H1 (cell line): ENCODE measurements at regions not wholly inside any gene's neighbourhood (a gene's known extent, or its start where the extent isn't known, plus 50 kb on each side); places are given as distances from the start of the nearest gene placed in this dataset.

ENCODE experiments used
- CTCF ChIA-PET: fragments of 300-600 bp; sonication (Branson Sonifier 250); formaldehyde crosslinking; loops from one replicate; lab custom pipeline; 2021; ENCODE audit not compliant: partially characterized antibody; lab: Charles Lee
- POLR2A ChIA-PET: fragments of 300-600 bp; sonication (Branson Sonifier 250); formaldehyde crosslinking; loops from one replicate; lab custom pipeline; 2021; ENCODE audit warnings: inconsistent platforms; ENCODE audit not compliant: partially characterized antibody; lab: Charles Lee
- DNase-seq, 2 experiments: peaks; one replicate each; pipeline versions ENCODE4 v3.0.0 to v3.0.0-alpha.2; 2010 to 2022; ENCODE audit warnings: low spot score in 2 of 2, low read depth in 1 of 2, mixed read lengths in 1 of 2
- FAIRE-seq: peaks from 2 replicates; lab custom pipeline; 2011; peaks lifted over from hg19 to GRCh38; lab: Jason Lieb, UNC
- H2AFZ ChIP-seq: 2 replicates; pipeline ENCODE4 v1.8.1; 2012; ENCODE audit warnings: low read length, inconsistent platforms
- H2AK5ac ChIP-seq: 2 replicates; pipeline ENCODE4 v1.6.1; 2013; ENCODE audit warnings: low read depth, low read length
- H2BK120ac ChIP-seq: replicated peaks from 2 replicates; pipeline ENCODE3; 2013; ENCODE audit warnings: low read depth, low read length, inconsistent platforms
- H2BK12ac ChIP-seq: 2 replicates; pipeline ENCODE4 v1.6.1; 2013; ENCODE audit warnings: low read depth, low read length
- H2BK15ac ChIP-seq: 2 replicates; pipeline ENCODE4 v1.6.1; 2013; ENCODE audit warnings: low read length
- H2BK20ac ChIP-seq: 2 replicates; pipeline ENCODE4 v1.6.1; 2013; ENCODE audit warnings: low read length
- H2BK5ac ChIP-seq: 2 replicates; pipeline ENCODE4 v1.6.1; 2013; ENCODE audit warnings: low read depth, low read length
- H3K14ac ChIP-seq: 2 replicates; pipeline ENCODE4 v1.6.1; 2013; ENCODE audit warnings: inconsistent platforms; ENCODE audit not compliant: insufficient read length
- H3K18ac ChIP-seq: 2 replicates; pipeline ENCODE4 v1.6.1; 2013; ENCODE audit warnings: low read length; ENCODE audit errors: extremely low read depth
- H3K23ac ChIP-seq: 2 replicates; pipeline ENCODE4 v1.6.1; 2013; ENCODE audit warnings: inconsistent platforms; ENCODE audit not compliant: insufficient read length
- H3K23me2 ChIP-seq: 2 replicates; pipeline ENCODE4 v1.6.1; 2013; ENCODE audit warnings: low read depth, low read length
- H3K27ac ChIP-seq: 2 replicates; pipeline ENCODE4 v1.6.1; 2011; ENCODE audit warnings: low read depth, low read length, inconsistent platforms
- H3K27me3 ChIP-seq, 4 experiments: replicated peaks in 1 of 4; 1 replicate in 1 of 4; 2 replicates in 3 of 4; pipeline versions ENCODE4 v1.6.1 to v1.8.1; 2011 to 2013; ENCODE audit warnings: low read length in 3 of 4, mild to moderate bottlenecking in 3 of 4, inconsistent platforms in 2 of 4, mixed read lengths in 2 of 4, moderate library complexity in 1 of 4; ENCODE audit not compliant: control insufficient read depth in 3 of 4, insufficient read depth in 3 of 4; ENCODE audit errors: extremely low read depth in 1 of 4
- H3K36me3 ChIP-seq, 4 experiments: 2 replicates each; pipeline versions ENCODE4 v1.6.1 to v1.8.1; 2011 to 2013; ENCODE audit warnings: mild to moderate bottlenecking in 4 of 4, low read length in 3 of 4, moderate library complexity in 2 of 4, control low read depth in 1 of 4, inconsistent platforms in 1 of 4; ENCODE audit not compliant: insufficient read depth in 4 of 4, control insufficient read depth in 2 of 4
- H3K4ac ChIP-seq: replicated peaks from 2 replicates; pipeline ENCODE3; 2013; ENCODE audit warnings: low read length, low read depth, mixed read lengths, inconsistent platforms; ENCODE audit not compliant: insufficient read length
- H3K4me1 ChIP-seq, 4 experiments: replicated peaks in 1 of 4; 1 replicate in 1 of 4; 2 replicates in 3 of 4; pipeline versions ENCODE4 v1.6.1 to v1.8.1; 2011 to 2013; ENCODE audit warnings: low read length in 3 of 4, inconsistent platforms in 2 of 4, mixed read lengths in 1 of 4; ENCODE audit not compliant: insufficient read depth in 4 of 4, control insufficient read depth in 3 of 4
- H3K4me2 ChIP-seq, 2 experiments: 2 replicates each; pipeline versions ENCODE4 v1.6.1 to v1.8.1; 2011 to 2013; ENCODE audit warnings: low read depth in 2 of 2, low read length in 2 of 2, control low read depth in 1 of 2, inconsistent platforms in 1 of 2, mild to moderate bottlenecking in 1 of 2; ENCODE audit not compliant: insufficient read depth in 1 of 2
- H3K4me3 ChIP-seq, 4 experiments: fragments of 200-600, 300-600 bp in 1 of 4; sonication (generic), shearing (Covaris generic), sonication (Bioruptor Twin) in 1 of 4; 2 replicates each; pipeline versions ENCODE4 v1.5.1 to v1.8.1; 2011 to 2016; ENCODE audit warnings: low read length in 4 of 4, low read depth in 3 of 4, control low read depth in 2 of 4, inconsistent platforms in 2 of 4, mild to moderate bottlenecking in 2 of 4, mixed read lengths in 1 of 4, moderate library complexity in 1 of 4; ENCODE audit not compliant: insufficient read depth in 2 of 4; ENCODE audit errors: extremely low read depth in 1 of 4
- H3K56ac ChIP-seq: replicated peaks from 2 replicates; pipeline ENCODE3; 2013; ENCODE audit warnings: low read depth, mild to moderate bottlenecking, mixed read lengths, low read length, inconsistent platforms; ENCODE audit not compliant: insufficient read length
- H3K79me1 ChIP-seq: 2 replicates; pipeline ENCODE4 v1.6.1; 2013; ENCODE audit warnings: low read depth, low read length, control low read depth
- H3K79me2 ChIP-seq, 2 experiments: 2 replicates each; pipeline versions ENCODE4 v1.6.1 to v1.8.1; 2012 to 2013; ENCODE audit warnings: low read length in 2 of 2, mild to moderate bottlenecking in 2 of 2, inconsistent platforms in 1 of 2; ENCODE audit not compliant: insufficient read depth in 2 of 2, control insufficient read depth in 1 of 2
- H3K9ac ChIP-seq, 4 experiments: replicated peaks in 1 of 4; 1 replicate in 1 of 4; 2 replicates in 3 of 4; pipeline versions ENCODE4 v1.6.1 to v1.8.1; 2011 to 2013; ENCODE audit warnings: low read depth in 3 of 4, low read length in 3 of 4, control low read depth in 2 of 4, mild to moderate bottlenecking in 2 of 4, moderate library complexity in 2 of 4, inconsistent platforms in 1 of 4; ENCODE audit errors: extremely low read depth in 1 of 4
- H3K9me3 ChIP-seq, 2 experiments: 2 replicates each; pipeline versions ENCODE4 v1.6.1 to v1.8.1; 2012 to 2013; ENCODE audit warnings: mild to moderate bottlenecking in 2 of 2, moderate library complexity in 2 of 2, control low read depth in 1 of 2, inconsistent platforms in 1 of 2, low read depth in 1 of 2, low read length in 1 of 2, mixed read lengths in 1 of 2; ENCODE audit not compliant: insufficient read depth in 2 of 2
- H4K20me1 ChIP-seq, 2 experiments: replicated peaks in 1 of 2; 2 replicates each; pipeline versions ENCODE3 to v1.8.1; 2011 to 2013; ENCODE audit warnings: inconsistent platforms in 2 of 2, low read length in 2 of 2, mild to moderate bottlenecking in 1 of 2; ENCODE audit not compliant: insufficient read depth in 2 of 2, control insufficient read depth in 1 of 2
- H4K5ac ChIP-seq: 2 replicates; pipeline ENCODE4 v1.6.1; 2013; ENCODE audit warnings: low read length, low read depth, mixed read lengths, inconsistent platforms; ENCODE audit not compliant: insufficient read length
- H4K8ac ChIP-seq: 2 replicates; pipeline ENCODE4 v1.8.0; 2013; ENCODE audit warnings: mild to moderate bottlenecking, moderate library complexity, low read length, inconsistent platforms; ENCODE audit not compliant: insufficient read depth; ENCODE audit errors: extremely low read depth
- H4K91ac ChIP-seq: replicated peaks from 2 replicates; pipeline ENCODE3; 2013; ENCODE audit warnings: low read length, mixed read lengths, inconsistent platforms; ENCODE audit not compliant: insufficient read length
- ASH2L ChIP-seq: fragments of 200-600, 300-600 bp; sonication (generic); IDR thresholded peaks from one replicate; pipeline ENCODE4 v1.7.1; 2017; ENCODE audit warnings: low read length
- EP300 ChIP-seq, 2 experiments: IDR thresholded peaks; 1 replicate in 1 of 2; 2 replicates in 1 of 2; pipeline ENCODE4 v1.6.1; 2011 to 2012; ENCODE audit warnings: low read depth in 2 of 2, low read length in 2 of 2, mild to moderate bottlenecking in 2 of 2, borderline replicate concordance in 1 of 2, inconsistent platforms in 1 of 2, moderate library complexity in 1 of 2
- EZH2 ChIP-seq: fragments of 200-600 bp; sonication (generic); IDR thresholded peaks from 2 replicates; pipeline ENCODE4 v1.7.1; 2012; ENCODE audit warnings: low read depth, mild to moderate bottlenecking, moderate library complexity, low read length, inconsistent platforms; ENCODE audit not compliant: severe bottlenecking
- JUN ChIP-seq: IDR thresholded peaks from 2 replicates; pipeline ENCODE4 v1.6.1; 2011; ENCODE audit warnings: low read depth, mild to moderate bottlenecking, improper control_type of control experiment, low read length
- KDM4A ChIP-seq: IDR thresholded peaks from one replicate; pipeline ENCODE4 v1.7.1; 2012; ENCODE audit warnings: low read depth, mild to moderate bottlenecking, moderate library complexity, low read length, inconsistent platforms; ENCODE audit not compliant: severe bottlenecking
- NRF1 ChIP-seq: IDR thresholded peaks from 2 replicates; pipeline ENCODE4 v1.6.1; 2011; ENCODE audit warnings: mild to moderate bottlenecking, low read depth, low read length, improper control_type of control experiment
- POU5F1 ChIP-seq: IDR thresholded peaks from 2 replicates; pipeline ENCODE4 v1.6.1; 2011; ENCODE audit warnings: low read depth, mild to moderate bottlenecking, low read length, moderate library complexity
- RNF2 ChIP-seq: fragments of 200-900, 300-1000 bp; sonication (generic); IDR thresholded peaks from 2 replicates; pipeline ENCODE4 v1.7.1; 2016; ENCODE audit warnings: borderline replicate concordance, low read depth, mild to moderate bottlenecking, antibody characterized with exemption, low read length; ENCODE audit not compliant: poor library complexity, severe bottlenecking; ENCODE audit errors: missing control alignments
- RXRA ChIP-seq: IDR thresholded peaks from 2 replicates; pipeline ENCODE4 v1.6.1; 2011; ENCODE audit warnings: low read depth, mild to moderate bottlenecking, low read length, moderate library complexity; ENCODE audit not compliant: insufficient read depth
- SIX5 ChIP-seq: IDR thresholded peaks from 2 replicates; pipeline ENCODE4 v1.6.1; 2011; ENCODE audit warnings: mild to moderate bottlenecking, low read depth, low read length
- SRF ChIP-seq: IDR thresholded peaks from 2 replicates; pipeline ENCODE4 v1.6.1; 2011; ENCODE audit warnings: mild to moderate bottlenecking, low read depth, low read length, moderate library complexity
- SUZ12 ChIP-seq: fragments of 200-600 bp; sonication (generic); IDR thresholded peaks from 2 replicates; pipeline ENCODE4 v1.6.1; 2012; ENCODE audit warnings: mild to moderate bottlenecking, inconsistent platforms, low read length, moderate library complexity, mixed read lengths
- TAF1 ChIP-seq: IDR thresholded peaks from 2 replicates; pipeline ENCODE4 v1.6.1; 2011; ENCODE audit warnings: mild to moderate bottlenecking, low read depth, low read length
- TEAD4 ChIP-seq: IDR thresholded peaks from 2 replicates; pipeline ENCODE4 v1.6.1; 2012; ENCODE audit warnings: low read depth, low read length, inconsistent platforms, mixed read lengths
- YY1 ChIP-seq: IDR thresholded peaks from 2 replicates; pipeline ENCODE4 v1.6.1; 2011; ENCODE audit warnings: low read depth, mild to moderate bottlenecking, low read length
- WGBS, 2 experiments: shearing (Covaris generic) in 1 of 2; methylation state at CpG; one replicate each; pipeline versions ENCODE4 v1.1.6 to v1.1.7; 2013 to 2015; ENCODE audit warnings: low lambda C conversion rate in 2 of 2, mixed read lengths in 2 of 2, inconsistent platforms in 1 of 2, low coverage in 1 of 2, missing lambda C conversion rate in 1 of 2; ENCODE audit not compliant: insufficient replicate concordance in 2 of 2, insufficient coverage in 1 of 2, insufficient read length in 1 of 2; ENCODE audit errors: extremely low coverage in 1 of 2, missing lambda C conversion rate in 1 of 2; 5-methylcytosine and 5-hydroxymethylcytosine counted together

- H3K27ac ChIP-seq = no peak overlapping the region
- H3K56ac ChIP-seq = no peak overlapping the region
- H3K79me2 ChIP-seq = no peaks in the 10 kb centered on the region
- no peaks in the 10 kb centered on the region for H3K4me1 ChIP-seq
- no peak overlapping the region for H3K4ac ChIP-seq
- H4K20me1 ChIP-seq = no peaks in the 10 kb centered on the region
- H3K9ac ChIP-seq = no peak overlapping the region; a peak in 2 of 7 replicates
- DNase-seq = no peak
- no peak overlapping the region for H4K5ac ChIP-seq
- no peak overlapping the region for H2BK15ac ChIP-seq
- TF ChIP-seq RNF2 = no peak
- no peak for TF ChIP-seq TEAD4
- no peak for TF ChIP-seq ASH2L
- no peak for TF ChIP-seq EP300 (IDR thresholded peaks at IDR 0.05; ENCODE audit: borderline replicate concordance in 1 of 2, low read depth in 2 of 2, low read length in 2 of 2)
- no peak for TF ChIP-seq YY1
- TF ChIP-seq NRF1 = no peak
- TF ChIP-seq SRF = no peak
- TF ChIP-seq SIX5 = no peak
- no peak for TF ChIP-seq RXRA
- TF ChIP-seq JUN = no peak
- TF ChIP-seq EZH2 = no peak
- TF ChIP-seq SUZ12 = no peak
- no peak for TF ChIP-seq POU5F1
- no peak for TF ChIP-seq KDM4A
- TF ChIP-seq TAF1 = no peak
- TF ChIP-seq, all 59 proteins: peak for 0
- FAIRE-seq = no peak
- no peak overlapping the region for H3K4me3 ChIP-seq
- no peak overlapping the region for H3K18ac ChIP-seq
- WGBS, 2 experiments = 90% methylated on average over 5 of the region's 5 CpGs; no CpG with 5 or more reads in 1 of the 2 experiments
- peak overlapping the region; percentile 59 for H4K8ac ChIP-seq
- H2AFZ ChIP-seq = no peak overlapping the region
- H3K79me1 ChIP-seq = no peaks in the 10 kb centered on the region
- H2BK5ac ChIP-seq = no peak overlapping the region
- H4K91ac ChIP-seq = no peak overlapping the region
- H3K4me2 ChIP-seq = no peak overlapping the region
- ChIA-PET POLR2A (no interaction called here), CTCF (interaction anchor here (0.6 to 1.6 kb wide), 7 partner anchors 11 to 1591 kb away, joined by 3 to 4 read pairs (median 3); no protein-coding TSS in a partner anchor)
- H3K23me2 ChIP-seq = no peaks in the 10 kb centered on the region
- no peak overlapping the region for H3K14ac ChIP-seq
- no peak overlapping the region for H2AK5ac ChIP-seq
- H2BK20ac ChIP-seq = no peak overlapping the region
- H3K27me3 ChIP-seq = no peaks in the 10 kb centered on the region
- H2BK120ac ChIP-seq = no peak overlapping the region
- no peak overlapping the region for H2BK12ac ChIP-seq
- H3K36me3 ChIP-seq = no peaks in the 10 kb centered on the region
- H3K23ac ChIP-seq = no peak overlapping the region
- no peaks in the 10 kb centered on the region for H3K9me3 ChIP-seq
Observed at GRCh38 chr10:78846071-78846470, 222.7 kb upstream of the ZMIZ1 start.
